ENCODE measurements at regions not wholly inside any gene's neighbourhood (a gene's known extent, or its start where the extent isn't known, plus 50 kb on each side); places are given as distances from the start of the nearest gene placed in this dataset.
"Not testable (repeated sequence)": the region's sequence is repeated elsewhere in the genome, so short reads cannot be mapped to it uniquely, and the experiment has no call there.

DNA sequence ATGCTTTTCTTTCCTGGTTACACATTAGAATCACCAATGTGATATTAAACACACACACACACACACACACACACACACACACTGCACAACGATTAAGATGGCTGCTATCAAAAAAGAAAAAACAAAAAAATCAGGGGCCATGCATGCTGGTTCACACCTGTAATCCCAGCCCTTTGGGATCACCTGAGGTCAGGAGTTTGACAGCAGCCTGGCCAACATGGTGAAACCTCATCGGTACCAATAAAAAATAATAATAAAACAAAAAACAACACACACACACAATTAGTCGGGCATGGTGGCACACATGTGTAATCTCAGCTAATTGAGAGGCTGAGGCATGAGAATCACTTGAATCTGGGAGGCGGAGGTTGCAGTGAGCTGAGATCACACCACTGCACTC is 5290.8 kb upstream of the TPTE start:
- H3K27me3 ChIP-seq (ENCODE audit: control insufficient read depth in 2 of 2, insufficient read depth in 2 of 2, low read length in 2 of 2); H3K27ac ChIP-seq (ENCODE audit: low read depth, low read length); H3K4me1 ChIP-seq (ENCODE audit: control insufficient read depth in 2 of 2, insufficient read depth in 2 of 2, low read length in 2 of 2); POLR2A ChIA-PET; ATAC-seq; DNase-seq; H3K27ac Mint-ChIP-seq; CTCF ChIA-PET; H3K4me3 Mint-ChIP-seq; H3K4me3 ChIP-seq (ENCODE audit: low read length); H3K9me3 ChIP-seq (ENCODE audit: control insufficient read depth in 2 of 3, low read length in 3 of 3); H3K27me3 Mint-ChIP-seq; H3K36me3 ChIP-seq (ENCODE audit: control insufficient read depth in 2 of 3, insufficient read depth in 3 of 3, low read length in 3 of 3); intact Hi-C loops (cut with micrococcal nuclease): not testable (repeated sequence)
- Mint-ChIP-seq H3K36me3 (peaks cover 0 to 10% (median 0%) of the 10 kb centered on the region in 5 donors), H3K4me1 (peaks cover 0 to 26% (median 0%) of the 10 kb centered on the region in 7 donors), H3K9me3 (peaks cover 23 to 72% (median 45%) of the 10 kb centered on the region in 11 donors)

DNA sequence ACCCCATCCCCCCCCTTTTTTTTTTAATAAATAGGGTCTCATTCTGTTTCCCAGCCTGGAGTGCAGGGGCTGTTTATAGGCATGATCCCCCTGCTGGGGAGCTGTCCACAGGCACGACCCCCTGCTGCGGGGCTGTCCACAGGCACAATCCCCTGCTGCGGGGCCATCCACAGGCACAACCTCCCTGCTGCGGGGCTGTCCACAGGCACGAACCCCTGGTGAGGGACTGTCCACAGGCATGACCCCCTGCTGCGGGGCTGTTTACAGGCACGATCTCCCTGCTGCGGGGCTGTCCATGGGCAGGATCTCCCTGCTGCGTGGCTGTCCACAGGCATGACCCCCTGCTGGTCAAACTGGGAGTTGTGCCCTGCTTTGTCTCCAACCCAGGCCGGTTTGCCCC is 5290.1 kb upstream of the TPTE start:
- H3K27me3 Mint-ChIP-seq; H3K4me3 ChIP-seq (ENCODE audit: low read length); H3K4me1 ChIP-seq (ENCODE audit: control insufficient read depth in 2 of 2, insufficient read depth in 2 of 2, low read length in 2 of 2); H3K4me3 Mint-ChIP-seq; H3K27ac Mint-ChIP-seq; ATAC-seq; DNase-seq; POLR2A ChIA-PET; CTCF ChIA-PET; H3K27me3 ChIP-seq (ENCODE audit: control insufficient read depth in 2 of 2, insufficient read depth in 2 of 2, low read length in 2 of 2); H3K9me3 ChIP-seq (ENCODE audit: control insufficient read depth in 2 of 3, low read length in 3 of 3); intact Hi-C loops (cut with micrococcal nuclease); H3K36me3 ChIP-seq (ENCODE audit: control insufficient read depth in 2 of 3, insufficient read depth in 3 of 3, low read length in 3 of 3); H3K27ac ChIP-seq (ENCODE audit: low read depth, low read length): not testable (repeated sequence)
- H3K4me1 Mint-ChIP-seq: peaks cover 0 to 24% (median 0%) of the 10 kb centered on the region in 7 donors
- H3K36me3 Mint-ChIP-seq: peaks cover 0 to 13% (median 0%) of the 10 kb centered on the region in 5 donors
- H3K9me3 Mint-ChIP-seq: peaks cover 26 to 74% (median 49%) of the 10 kb centered on the region in 11 donors

DNA sequence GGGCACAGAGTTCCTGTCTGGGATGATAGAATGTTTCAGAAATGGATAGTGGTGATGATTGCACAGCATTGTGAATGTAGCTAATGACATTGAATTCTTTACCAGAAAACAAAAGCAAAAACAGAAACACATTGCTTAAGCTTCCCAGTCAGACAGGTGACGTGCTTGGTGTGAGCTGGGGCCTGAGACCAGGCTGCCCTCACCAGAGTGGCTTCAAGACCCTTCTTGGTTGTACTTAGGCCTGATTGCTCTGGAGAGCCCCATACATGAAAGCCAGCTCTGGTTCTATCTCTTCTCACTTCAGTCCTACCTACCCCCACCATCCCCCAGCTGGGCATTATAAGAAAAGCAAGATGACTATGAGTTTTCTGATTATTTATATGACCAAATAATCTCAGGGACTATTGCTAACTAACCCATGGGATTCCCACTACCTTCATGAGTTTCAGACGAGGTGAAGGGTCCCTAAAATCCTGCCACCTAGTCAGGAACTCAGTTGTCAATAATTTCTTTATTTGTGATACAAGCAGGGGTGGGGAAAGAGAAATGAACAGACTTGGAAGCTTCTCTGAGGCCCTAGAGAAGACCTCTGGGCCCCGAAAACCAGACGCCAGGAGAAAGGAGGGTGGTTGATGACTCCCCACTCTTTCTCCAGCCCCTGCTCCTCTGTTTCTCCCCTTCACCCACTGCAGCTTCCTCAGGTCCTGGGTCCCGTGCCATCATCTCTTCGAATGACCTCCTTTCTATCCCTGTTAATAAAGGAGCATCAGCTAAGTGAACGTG is 5289.0 kb upstream of the TPTE start:
- intact Hi-C loops (cut with micrococcal nuclease); H3K4me3 Mint-ChIP-seq; H3K4me3 ChIP-seq (ENCODE audit: low read length); H3K27ac Mint-ChIP-seq; H3K27ac ChIP-seq (ENCODE audit: low read depth, low read length); H3K9me3 ChIP-seq (ENCODE audit: control insufficient read depth in 2 of 3, low read length in 3 of 3); H3K27me3 ChIP-seq (ENCODE audit: control insufficient read depth in 2 of 2, insufficient read depth in 2 of 2, low read length in 2 of 2); DNase-seq; H3K4me1 ChIP-seq (ENCODE audit: control insufficient read depth in 2 of 2, insufficient read depth in 2 of 2, low read length in 2 of 2); H3K27me3 Mint-ChIP-seq; CTCF ChIA-PET; H3K36me3 ChIP-seq (ENCODE audit: control insufficient read depth in 2 of 3, insufficient read depth in 3 of 3, low read length in 3 of 3); POLR2A ChIA-PET; ATAC-seq: not testable (repeated sequence)
- Mint-ChIP-seq H3K9me3 (peaks cover 25 to 74% (median 45%) of the 10 kb centered on the region in 11 donors), H3K4me1 (peaks cover 0 to 19% (median 0%) of the 10 kb centered on the region in 7 donors), H3K36me3 (peaks cover 0 to 16% (median 0%) of the 10 kb centered on the region in 5 donors)

DNA sequence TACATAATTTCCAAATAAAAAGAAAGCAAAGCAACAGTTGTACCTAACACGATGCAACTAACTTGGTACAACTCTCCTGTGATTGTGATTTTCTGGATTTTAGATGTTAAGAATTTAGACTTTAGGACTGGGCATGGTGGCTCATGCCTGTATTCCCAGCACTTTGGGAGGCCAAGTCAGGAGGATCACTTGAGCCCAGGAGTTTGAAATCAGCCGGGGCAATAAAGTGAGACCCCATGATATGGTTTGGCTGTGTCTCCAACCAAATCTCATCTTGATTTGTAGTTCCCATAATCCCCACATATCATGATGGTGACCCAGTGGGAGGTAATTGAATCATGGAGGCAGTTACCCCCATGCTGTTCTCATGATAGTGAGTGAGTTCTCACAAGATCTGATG is 5285.6 kb upstream of the TPTE start:
- H3K36me3 Mint-ChIP-seq: peaks cover 0 to 11% (median 3%) of the 10 kb centered on the region in 5 donors
- ATAC-seq; H3K27ac Mint-ChIP-seq; H3K9me3 ChIP-seq (ENCODE audit: control insufficient read depth in 2 of 3, low read length in 3 of 3); H3K27ac ChIP-seq (ENCODE audit: low read depth, low read length); H3K4me3 ChIP-seq (ENCODE audit: low read length); H3K4me3 Mint-ChIP-seq; DNase-seq; H3K4me1 ChIP-seq (ENCODE audit: control insufficient read depth in 2 of 2, insufficient read depth in 2 of 2, low read length in 2 of 2); POLR2A ChIA-PET; H3K27me3 ChIP-seq (ENCODE audit: control insufficient read depth in 2 of 2, insufficient read depth in 2 of 2, low read length in 2 of 2); H3K27me3 Mint-ChIP-seq; H3K36me3 ChIP-seq (ENCODE audit: control insufficient read depth in 2 of 3, insufficient read depth in 3 of 3, low read length in 3 of 3); intact Hi-C loops (cut with micrococcal nuclease); CTCF ChIA-PET: not testable (repeated sequence)
- H3K9me3 Mint-ChIP-seq: peaks cover 22 to 72% (median 36%) of the 10 kb centered on the region in 11 donors
- H3K4me1 Mint-ChIP-seq: peaks cover 0 to 12% (median 0%) of the 10 kb centered on the region in 7 donors

DNA sequence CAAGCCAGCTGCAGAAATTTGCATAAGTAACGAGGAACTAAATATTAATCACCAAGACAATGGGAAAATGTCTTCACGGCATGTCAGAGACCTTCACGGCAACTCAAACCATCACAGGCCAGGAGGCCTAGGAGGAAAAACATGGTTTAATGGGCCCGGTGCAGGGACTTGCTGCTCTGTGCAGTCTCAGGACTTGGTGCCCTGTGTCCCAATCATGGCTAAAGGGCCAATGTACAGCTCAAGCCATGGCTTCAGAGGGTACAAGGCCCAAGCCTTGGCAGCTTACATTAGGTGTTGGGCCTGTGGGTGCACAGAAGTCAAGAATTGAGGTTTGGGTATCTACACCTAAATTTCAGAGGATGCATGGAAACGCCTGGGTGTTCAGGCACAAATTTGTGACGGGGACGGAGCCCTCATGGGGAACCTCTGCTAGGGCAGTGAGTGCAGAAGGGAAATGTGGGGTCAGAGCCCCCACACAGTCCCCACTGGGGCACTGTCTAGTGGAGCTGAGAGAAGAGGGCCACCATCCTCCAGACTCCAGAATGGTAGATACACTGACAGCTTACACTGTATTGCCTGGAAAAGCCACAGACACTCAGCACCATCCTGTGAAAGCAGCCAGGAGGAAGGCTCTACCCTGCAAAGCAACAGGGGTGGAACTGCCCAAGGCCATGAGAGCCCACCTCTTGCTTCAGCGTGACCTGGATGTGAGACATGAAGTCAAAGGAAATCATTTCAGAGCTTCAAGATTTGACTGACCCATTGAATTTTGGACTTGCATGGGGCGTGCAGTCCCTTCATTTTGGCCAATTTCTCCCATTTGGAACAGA is 5284.3 kb upstream of the TPTE start:
- H3K27me3 ChIP-seq (ENCODE audit: control insufficient read depth in 2 of 2, insufficient read depth in 2 of 2, low read length in 2 of 2); H3K9me3 ChIP-seq (ENCODE audit: control insufficient read depth in 2 of 3, low read length in 3 of 3); H3K27ac Mint-ChIP-seq; H3K4me3 ChIP-seq (ENCODE audit: low read length); H3K27ac ChIP-seq (ENCODE audit: low read depth, low read length); CTCF ChIA-PET; H3K27me3 Mint-ChIP-seq; ATAC-seq; H3K4me3 Mint-ChIP-seq; DNase-seq; H3K4me1 ChIP-seq (ENCODE audit: control insufficient read depth in 2 of 2, insufficient read depth in 2 of 2, low read length in 2 of 2); H3K36me3 ChIP-seq (ENCODE audit: control insufficient read depth in 2 of 3, insufficient read depth in 3 of 3, low read length in 3 of 3); POLR2A ChIA-PET; intact Hi-C loops (cut with micrococcal nuclease): not testable (repeated sequence)
- Mint-ChIP-seq H3K9me3 (peaks cover 20 to 78% (median 42%) of the 10 kb centered on the region in 11 donors), H3K36me3 (peaks cover 0 to 11% (median 3%) of the 10 kb centered on the region in 5 donors), H3K4me1 (peaks cover 0 to 11% (median 0%) of the 10 kb centered on the region in 7 donors)

DNA sequence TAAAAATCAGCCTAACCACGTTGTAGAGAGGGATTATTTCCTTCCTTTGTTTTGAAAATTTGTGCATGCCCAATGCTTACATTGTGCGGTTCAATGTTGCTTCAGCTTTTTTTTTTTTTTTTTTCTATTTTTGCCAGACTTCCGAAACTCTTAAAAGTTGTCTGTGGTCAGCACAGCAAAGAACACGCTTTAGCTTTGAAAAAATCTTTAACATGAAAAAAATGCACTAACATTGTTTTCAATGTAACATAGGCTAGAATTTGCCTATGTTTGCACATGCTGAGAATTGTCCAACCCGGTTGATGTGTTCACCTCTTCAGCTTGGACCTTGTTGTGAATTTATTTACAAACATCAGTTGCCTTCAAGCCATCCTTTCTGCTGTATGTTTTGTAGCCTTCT is 5280.9 kb upstream of the TPTE start:
- H3K4me1 Mint-ChIP-seq; DNase-seq; H3K27me3 Mint-ChIP-seq; H3K36me3 ChIP-seq (ENCODE audit: control insufficient read depth in 2 of 3, insufficient read depth in 3 of 3, low read length in 3 of 3); ATAC-seq; H3K27ac ChIP-seq (ENCODE audit: low read depth, low read length); POLR2A ChIA-PET; intact Hi-C loops (cut with micrococcal nuclease); H3K4me3 ChIP-seq (ENCODE audit: low read length); H3K4me3 Mint-ChIP-seq; H3K27me3 ChIP-seq (ENCODE audit: control insufficient read depth in 2 of 2, insufficient read depth in 2 of 2, low read length in 2 of 2); H3K4me1 ChIP-seq (ENCODE audit: control insufficient read depth in 2 of 2, insufficient read depth in 2 of 2, low read length in 2 of 2); H3K27ac Mint-ChIP-seq; CTCF ChIA-PET; H3K9me3 ChIP-seq (ENCODE audit: control insufficient read depth in 2 of 3, low read length in 3 of 3): not testable (repeated sequence)
- peaks cover 13 to 71% (median 42%) of the 10 kb centered on the region in 11 donors for H3K9me3 Mint-ChIP-seq
- H3K36me3 Mint-ChIP-seq: peaks cover 0 to 11% (median 0%) of the 10 kb centered on the region in 5 donors

Data from naive thymus-derived CD4-positive, alpha-beta T cell (primary cell).